Spinal cord (tissue), 9 donors: ENCODE measurements at regions not wholly inside any gene's neighbourhood (a gene's known extent, or its start where the extent isn't known, plus 50 kb on each side); places are given as distances from the start of the nearest gene placed in this dataset.
A peak's percentile ranks its signal among the peaks of the same experiment; 100 is the strongest.

Source experiments
- DNase-seq, 6 donors: peaks; one replicate each; pipeline versions ENCODE4 v3.0.0 to v3.0.0-alpha.2; 2013 to 2015; ENCODE audit warnings: low spot score in 6 of 6, low read depth in 4 of 6
- H3K27ac ChIP-seq: one replicate; pipeline ENCODE4 v1.5.1; 2013; ENCODE audit warnings: low read depth, low read length, control low read depth
- H3K27me3 ChIP-seq: one replicate; pipeline ENCODE4 v1.6.1; 2013; ENCODE audit warnings: low read length; ENCODE audit not compliant: control insufficient read depth, insufficient read depth
- H3K36me3 ChIP-seq: one replicate; pipeline ENCODE4 v1.6.1; 2013; ENCODE audit warnings: low read length; ENCODE audit not compliant: control insufficient read depth, insufficient read depth
- H3K4me1 ChIP-seq: one replicate; pipeline ENCODE4 v1.6.1; 2013; ENCODE audit warnings: low read length; ENCODE audit not compliant: control insufficient read depth, insufficient read depth
- H3K4me3 ChIP-seq: one replicate; pipeline ENCODE4 v1.5.1; 2013; ENCODE audit warnings: low read depth, low read length, control low read depth
- H3K9me3 ChIP-seq: one replicate; pipeline ENCODE4 v1.6.1; 2013; ENCODE audit warnings: low read length; ENCODE audit not compliant: control insufficient read depth, insufficient read depth
- WGBS: methylation state at CpG from one replicate; pipeline ENCODE4 v1.1.5; 2013; ENCODE audit warnings: missing lambda C conversion rate; ENCODE audit not compliant: insufficient coverage; 5-methylcytosine and 5-hydroxymethylcytosine counted together
- donor health status: healthy.

- H3K9me3 ChIP-seq: no peaks in the 10 kb centered on the region
- H3K4me1 ChIP-seq: no peaks in the 10 kb centered on the region
- WGBS: 100% methylated on average over 2 of the region's 3 CpGs
These were observed 413.5 kb downstream of the GRIA2 start for GRCh38 chr4:157634057-157634456.

GRCh38 chr4:157616741-157617472, 396.4 kb downstream of the GRIA2 start:
- 100% methylated on average over 1 of the region's 7 CpGs for WGBS

More at GRCh38 chr4:157634057-157634456, 413.5 kb downstream of the GRIA2 start:
- Histone ChIP-seq H3K27me3 (no peaks in the 10 kb centered on the region), H3K27ac (no peak overlapping the region), H3K4me3 (no peak overlapping the region), H3K36me3 (no peaks in the 10 kb centered on the region)
- no peak for DNase-seq

GRCh38 chr4:157607996-157608395, 387.5 kb downstream of the GRIA2 start:
- DNase-seq: no peak
- no peaks in the 10 kb centered on the region for H3K4me1 ChIP-seq
- WGBS: no CpG with 5 or more reads among the region's 1 CpG

More at GRCh38 chr4:157616741-157617472, 396.4 kb downstream of the GRIA2 start:
- no peak overlapping the region for H3K27ac ChIP-seq
- no peak overlapping the region for H3K4me3 ChIP-seq
- no peaks in the 10 kb centered on the region for H3K36me3 ChIP-seq
- no peak for DNase-seq
- H3K4me1 ChIP-seq: no peaks in the 10 kb centered on the region
- no peaks in the 10 kb centered on the region for H3K27me3 ChIP-seq
- no peaks in the 10 kb centered on the region for H3K9me3 ChIP-seq

GRCh38 chr4:157600583-157600982, 380.1 kb downstream of the GRIA2 start:
- WGBS: no CpG with 5 or more reads among the region's 1 CpG
- Histone ChIP-seq H3K9me3 (no peaks in the 10 kb centered on the region), H3K4me3 (no peak overlapping the region), H3K27ac (no peak overlapping the region), H3K27me3 (no peaks in the 10 kb centered on the region), H3K36me3 (no peaks in the 10 kb centered on the region), H3K4me1 (no peaks in the 10 kb centered on the region)
- peak in 1 of 6 donors; percentile 51 for DNase-seq

More at GRCh38 chr4:157607996-157608395, 387.5 kb downstream of the GRIA2 start:
- Histone ChIP-seq H3K4me3 (no peak overlapping the region), H3K36me3 (no peaks in the 10 kb centered on the region), H3K27me3 (no peaks in the 10 kb centered on the region), H3K9me3 (no peaks in the 10 kb centered on the region), H3K27ac (no peak overlapping the region)

- DNase-seq: peak in 1 of 6 donors; percentile 27
- Histone ChIP-seq H3K4me3 (no peak overlapping the region), H3K9me3 (no peaks in the 10 kb centered on the region), H3K27ac (no peak overlapping the region), H3K4me1 (no peaks in the 10 kb centered on the region), H3K36me3 (no peaks in the 10 kb centered on the region), H3K27me3 (no peaks in the 10 kb centered on the region)
These were observed 370.7 kb downstream of the GRIA2 start for GRCh38 chr4:157591245-157591644.

- Histone ChIP-seq H3K9me3 (no peaks in the 10 kb centered on the region), H3K27ac (no peak overlapping the region), H3K4me3 (no peak overlapping the region), H3K4me1 (no peaks in the 10 kb centered on the region), H3K27me3 (no peaks in the 10 kb centered on the region), H3K36me3 (no peaks in the 10 kb centered on the region)
- no CpG with 5 or more reads among the region's 2 CpGs for WGBS
- DNase-seq: peak in 1 of 6 donors; percentile 21
These were observed 370.2 kb downstream of the GRIA2 start for GRCh38 chr4:157590679-157591078.

- Histone ChIP-seq H3K27ac (no peak overlapping the region), H3K4me1 (no peaks in the 10 kb centered on the region), H3K36me3 (no peaks in the 10 kb centered on the region), H3K9me3 (no peaks in the 10 kb centered on the region), H3K27me3 (no peaks in the 10 kb centered on the region), H3K4me3 (no peak overlapping the region)
- DNase-seq: no peak
- WGBS: no CpG with 5 or more reads among the region's 5 CpGs
These were observed 367.3 kb downstream of the GRIA2 start for GRCh38 chr4:157587681-157588423.

- Histone ChIP-seq H3K9me3 (no peaks in the 10 kb centered on the region), H3K4me3 (no peak overlapping the region), H3K4me1 (no peaks in the 10 kb centered on the region), H3K36me3 (no peaks in the 10 kb centered on the region), H3K27me3 (no peaks in the 10 kb centered on the region), H3K27ac (no peak overlapping the region)
- 100% methylated on average over 1 of the region's 2 CpGs for WGBS
- DNase-seq: no peak
These were observed 361.6 kb downstream of the GRIA2 start for GRCh38 chr4:157582141-157582540.

GRCh38 chr4:157576671-157577217, 356.2 kb downstream of the GRIA2 start:
- Histone ChIP-seq H3K4me1 (no peaks in the 10 kb centered on the region), H3K27ac (no peak overlapping the region), H3K9me3 (no peaks in the 10 kb centered on the region), H3K4me3 (no peak overlapping the region), H3K36me3 (no peaks in the 10 kb centered on the region), H3K27me3 (no peaks in the 10 kb centered on the region)
- WGBS: 71% methylated on average over 3 of the region's 4 CpGs
- DNase-seq: no peak
